Keratinocyte (primary cell): ENCODE measurements at regions not wholly inside any gene's neighbourhood (a gene's known extent, or its start where the extent isn't known, plus 50 kb on each side); places are given as distances from the start of the nearest gene placed in this dataset.

Experiments used
- DNase-seq: peaks from one replicate; pipeline ENCODE4 v3.0.0-alpha.2; 2011; ENCODE audit warnings: low read depth, missing footprints, low spot score
- FAIRE-seq: peaks from 2 replicates; lab custom pipeline; 2011; peaks lifted over from hg19 to GRCh38; lab: Jason Lieb, UNC
- H2AFZ ChIP-seq: 2 replicates; pipeline ENCODE4 v1.6.0; 2012; ENCODE audit warnings: low read length, control low read depth, inconsistent platforms; ENCODE audit not compliant: control insufficient read depth
- H3K27ac ChIP-seq: 2 replicates; pipeline ENCODE4 v1.5.1; 2011; ENCODE audit warnings: low read length; ENCODE audit not compliant: control insufficient read depth, insufficient read depth
- H3K27me3 ChIP-seq: 3 replicates; pipeline ENCODE4 v1.6.0; 2011; ENCODE audit warnings: low read length; ENCODE audit not compliant: control insufficient read depth, insufficient read depth; ENCODE audit errors: extremely low read depth
- H3K36me3 ChIP-seq, 2 experiments: 2 replicates in 1 of 2; 3 replicates in 1 of 2; pipeline ENCODE4 v1.5.1; 2011; ENCODE audit warnings: low read length in 2 of 2, mild to moderate bottlenecking in 1 of 2; ENCODE audit not compliant: control insufficient read depth in 2 of 2, insufficient read depth in 2 of 2; ENCODE audit errors: extremely low read depth in 1 of 2
- H3K4me1 ChIP-seq: 3 replicates; pipeline ENCODE4 v1.5.1; 2011; ENCODE audit warnings: low read length; ENCODE audit not compliant: control insufficient read depth, insufficient read depth; ENCODE audit errors: extremely low read depth
- H3K4me2 ChIP-seq: 3 replicates; pipeline ENCODE4 v1.6.0; 2011; ENCODE audit warnings: low read depth, low read length; ENCODE audit not compliant: control insufficient read depth, insufficient read depth; ENCODE audit errors: extremely low read depth
- H3K4me3 ChIP-seq, 3 experiments: fragments of 200-600 bp in 1 of 3; sonication (generic) in 1 of 3; 2 replicates in 2 of 3; 3 replicates in 1 of 3; pipeline ENCODE4 v1.5.1; 2011 to 2016; ENCODE audit warnings: low read length in 3 of 3, mild to moderate bottlenecking in 3 of 3, control low read depth in 2 of 3, inconsistent platforms in 1 of 3, low read depth in 1 of 3, mixed read lengths in 1 of 3, mixed run types in 1 of 3, moderate library complexity in 1 of 3; ENCODE audit not compliant: control insufficient read depth in 2 of 3, insufficient read depth in 2 of 3; ENCODE audit errors: extremely low read depth in 1 of 3
- H3K79me2 ChIP-seq: 2 replicates; pipeline ENCODE4 v1.6.0; 2012; ENCODE audit warnings: low read length; ENCODE audit not compliant: control insufficient read depth, insufficient read depth
- H3K9ac ChIP-seq: 3 replicates; pipeline ENCODE4 v1.6.0; 2011; ENCODE audit warnings: low read length; ENCODE audit not compliant: control insufficient read depth, insufficient read depth; ENCODE audit errors: extremely low read depth
- H3K9me1 ChIP-seq: 3 replicates; pipeline ENCODE4 v1.6.0; 2011; ENCODE audit warnings: low read length; ENCODE audit not compliant: control insufficient read depth, insufficient read depth; ENCODE audit errors: extremely low read depth
- H3K9me3 ChIP-seq: 2 replicates; pipeline ENCODE4 v1.5.1; 2012; ENCODE audit warnings: low read depth, low read length; ENCODE audit not compliant: control insufficient read depth
- H4K20me1 ChIP-seq: 3 replicates; pipeline ENCODE4 v1.6.0; 2011; ENCODE audit warnings: low read length; ENCODE audit not compliant: control insufficient read depth, insufficient read depth; ENCODE audit errors: extremely low read depth
- EZH2 ChIP-seq: IDR thresholded peaks from one replicate; pipeline ENCODE4 v1.6.1; 2012; ENCODE audit warnings: inconsistent platforms, mild to moderate bottlenecking, low read length, moderate library complexity
- dilution Hi-C: fragments of 300-500 bp; cut with MboI; formaldehyde crosslinking; loops from one replicate; pipeline ENCODE4 v1.7.0; 2020; ENCODE audit warnings: low sequenced_read_pairs; ENCODE audit not compliant: extremely low pct_ligation_motif_present
- TF ChIP-seq, protein P1 (sequence below), 3 experiments: IDR thresholded peaks in 1 of 3; conservative IDR thresholded peaks in 1 of 3; optimal IDR thresholded peaks in 1 of 3; 2 replicates in 2 of 3; 3 replicates in 1 of 3; pipeline versions ENCODE3 to v1.5.1; 2011; ENCODE audit warnings: low read length in 3 of 3, mild to moderate bottlenecking in 3 of 3, moderate library complexity in 2 of 3, control low read depth in 1 of 3, inconsistent platforms in 1 of 3; ENCODE audit not compliant: insufficient read depth in 2 of 3; ENCODE audit errors: extremely low read depth in 1 of 3

GRCh38 chr2:19630921-19631320 is 270.9 kb downstream of the TTC32 start:
- no peaks in the 10 kb centered on the region for H3K36me3 ChIP-seq
- H4K20me1 ChIP-seq, result no peaks in the 10 kb centered on the region
- H3K79me2 ChIP-seq, result no peaks in the 10 kb centered on the region
- no peak for FAIRE-seq
- H3K9ac ChIP-seq, result no peak overlapping the region
- H3K4me3 ChIP-seq, result no peak overlapping the region
- no peak overlapping the region for H2AFZ ChIP-seq
- H3K9me1 ChIP-seq, result no peaks in the 10 kb centered on the region
- no peak for DNase-seq
- no peaks in the 10 kb centered on the region for H3K9me3 ChIP-seq
- H3K27me3 ChIP-seq, result peaks cover 4% of the 10 kb centered on the region
- no peaks in the 10 kb centered on the region for H3K4me1 ChIP-seq
- dilution Hi-C loops, result no loop called here
- no peak overlapping the region for H3K4me2 ChIP-seq
- no peak for TF ChIP-seq EZH2
- TF ChIP-seq, protein P1, sequence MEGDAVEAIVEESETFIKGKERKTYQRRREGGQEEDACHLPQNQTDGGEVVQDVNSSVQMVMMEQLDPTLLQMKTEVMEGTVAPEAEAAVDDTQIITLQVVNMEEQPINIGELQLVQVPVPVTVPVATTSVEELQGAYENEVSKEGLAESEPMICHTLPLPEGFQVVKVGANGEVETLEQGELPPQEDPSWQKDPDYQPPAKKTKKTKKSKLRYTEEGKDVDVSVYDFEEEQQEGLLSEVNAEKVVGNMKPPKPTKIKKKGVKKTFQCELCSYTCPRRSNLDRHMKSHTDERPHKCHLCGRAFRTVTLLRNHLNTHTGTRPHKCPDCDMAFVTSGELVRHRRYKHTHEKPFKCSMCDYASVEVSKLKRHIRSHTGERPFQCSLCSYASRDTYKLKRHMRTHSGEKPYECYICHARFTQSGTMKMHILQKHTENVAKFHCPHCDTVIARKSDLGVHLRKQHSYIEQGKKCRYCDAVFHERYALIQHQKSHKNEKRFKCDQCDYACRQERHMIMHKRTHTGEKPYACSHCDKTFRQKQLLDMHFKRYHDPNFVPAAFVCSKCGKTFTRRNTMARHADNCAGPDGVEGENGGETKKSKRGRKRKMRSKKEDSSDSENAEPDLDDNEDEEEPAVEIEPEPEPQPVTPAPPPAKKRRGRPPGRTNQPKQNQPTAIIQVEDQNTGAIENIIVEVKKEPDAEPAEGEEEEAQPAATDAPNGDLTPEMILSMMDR (optimal IDR thresholded peaks at IDR 0.05 in 1 of 3, IDR thresholded peaks at IDR 0.05 in 1 of 3, conservative IDR thresholded peaks at IDR 0.05 in 1 of 3; ENCODE audit: extremely low read depth in 1 of 3, insufficient read depth in 2 of 3, low read length in 3 of 3), result no peak
- H3K27ac ChIP-seq, result no peak overlapping the region

- H3K27me3 ChIP-seq, result no peaks in the 10 kb centered on the region
- no peak overlapping the region for H3K4me3 ChIP-seq
- no peaks in the 10 kb centered on the region for H3K79me2 ChIP-seq
- H3K36me3 ChIP-seq, result no peaks in the 10 kb centered on the region
- DNase-seq (no peak), FAIRE-seq (no peak)
- no peaks in the 10 kb centered on the region for H3K9me3 ChIP-seq
- H4K20me1 ChIP-seq, result no peaks in the 10 kb centered on the region
- H2AFZ ChIP-seq, result no peak overlapping the region
- H3K9ac ChIP-seq, result no peak overlapping the region
- TF ChIP-seq, protein P1 (optimal IDR thresholded peaks at IDR 0.05 in 1 of 3, IDR thresholded peaks at IDR 0.05 in 1 of 3, conservative IDR thresholded peaks at IDR 0.05 in 1 of 3; ENCODE audit: extremely low read depth in 1 of 3, insufficient read depth in 2 of 3, low read length in 3 of 3), result no peak
- no peak for TF ChIP-seq EZH2
- no peaks in the 10 kb centered on the region for H3K9me1 ChIP-seq
- no peaks in the 10 kb centered on the region for H3K4me1 ChIP-seq
- no peak overlapping the region for H3K4me2 ChIP-seq
- no peak overlapping the region for H3K27ac ChIP-seq
- dilution Hi-C loops, result no loop called here
These were observed 268.9 kb upstream of the OSR1 start for GRCh38 chr2:19627359-19627758.
